ENCODE measurements at regions not wholly inside any gene's neighbourhood (a gene's known extent, or its start where the extent isn't known, plus 50 kb on each side); places are given as distances from the start of the nearest gene placed in this dataset.

DNA sequence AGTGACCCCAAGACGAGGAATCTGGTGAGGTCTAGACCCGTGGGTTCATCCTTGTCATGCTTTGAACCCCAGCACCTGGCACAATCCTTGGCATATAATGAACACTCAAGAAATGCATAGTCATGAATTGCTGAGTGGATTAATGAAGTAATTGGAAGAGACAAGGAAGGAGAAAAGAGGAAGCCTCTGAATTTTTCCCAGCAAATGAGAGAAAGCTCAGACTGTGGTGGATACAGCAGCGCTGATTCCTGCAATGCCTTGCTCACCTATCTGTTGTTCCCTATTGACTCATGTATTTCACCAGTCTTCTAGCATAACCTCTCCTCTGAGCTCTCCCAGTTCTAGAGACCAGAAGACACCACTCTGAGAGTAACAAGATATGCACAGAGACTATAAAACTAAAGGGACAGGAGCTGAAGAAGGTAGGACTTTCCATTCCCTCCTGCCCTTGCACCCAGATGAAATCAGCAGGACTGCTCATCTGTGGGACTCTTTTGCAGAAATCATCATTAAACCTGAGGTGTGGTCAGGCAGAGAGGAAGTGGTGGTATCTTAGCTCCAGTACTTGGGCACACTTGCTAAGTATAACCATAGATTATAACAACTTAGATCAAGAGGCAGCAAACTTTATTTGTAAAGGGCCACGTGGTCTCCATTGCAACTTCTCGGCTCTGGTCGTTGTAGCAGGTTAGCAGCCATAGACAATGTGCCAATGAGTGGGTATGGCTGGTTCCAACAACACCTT, 102.8 kb downstream of the MAF start:
- DNase-seq (ENCODE audit: low read depth): no peak

DNA sequence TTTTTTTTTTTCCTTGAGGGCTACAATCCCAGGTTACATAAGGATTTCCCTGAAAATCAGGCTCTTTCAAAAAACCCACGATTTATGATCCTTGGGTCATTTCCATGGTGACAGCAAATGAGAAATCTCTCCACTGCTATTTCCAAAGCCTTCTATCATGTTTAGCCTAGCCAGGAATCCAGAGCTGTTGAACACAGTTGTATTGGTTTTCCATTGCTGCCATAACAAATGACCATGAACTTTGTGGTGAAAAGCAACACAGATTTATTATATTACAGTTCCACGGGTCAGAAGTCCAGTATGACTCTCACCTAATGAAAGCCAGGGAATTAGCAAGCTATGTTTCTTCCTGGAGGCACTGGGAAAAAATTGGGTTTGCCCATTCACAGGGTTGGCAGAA, 106.6 kb downstream of the MAF start:
- no peak for DNase-seq (ENCODE audit: low read depth)

DNA sequence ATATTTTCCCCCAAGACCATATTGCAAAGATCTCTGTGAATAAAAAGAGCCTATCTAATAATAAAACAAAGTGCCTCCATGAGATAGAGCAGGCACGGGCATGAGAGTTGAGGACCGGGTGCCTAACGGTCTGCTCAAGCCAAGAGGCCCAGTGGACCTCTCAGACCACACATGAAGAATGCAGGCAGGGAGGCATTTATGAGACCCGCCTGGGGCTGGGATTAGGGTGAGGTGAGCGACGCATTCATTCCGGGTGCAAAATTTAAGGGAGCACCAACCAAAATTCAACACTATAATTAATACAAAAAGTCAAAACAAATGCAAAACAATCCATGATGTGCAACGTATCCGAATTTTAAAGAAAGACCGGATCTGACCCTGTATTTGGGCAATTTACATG, 108.5 kb downstream of the MAF start:
- no peak for DNase-seq (ENCODE audit: low read depth)

DNA sequence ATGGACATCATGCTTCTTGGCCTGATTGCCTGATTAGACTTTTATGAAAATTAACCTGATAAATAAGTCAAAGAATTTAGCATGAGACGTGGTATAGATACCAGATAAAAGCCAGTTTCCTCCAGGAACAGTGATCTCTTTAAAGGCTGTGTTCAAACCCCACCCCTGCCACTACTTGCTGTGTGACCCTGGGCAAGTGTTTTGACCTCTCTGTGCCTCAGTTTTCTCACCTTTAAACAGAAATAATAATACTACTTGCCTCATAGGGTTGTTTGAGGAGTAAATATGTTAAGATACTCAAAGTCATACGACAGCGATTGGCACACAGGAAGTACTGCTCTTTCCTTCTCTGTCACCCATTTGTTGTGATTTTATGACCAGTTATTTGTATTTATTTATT, 115.5 kb downstream of the MAF start:
- no peak for DNase-seq (ENCODE audit: low read depth)

DNA sequence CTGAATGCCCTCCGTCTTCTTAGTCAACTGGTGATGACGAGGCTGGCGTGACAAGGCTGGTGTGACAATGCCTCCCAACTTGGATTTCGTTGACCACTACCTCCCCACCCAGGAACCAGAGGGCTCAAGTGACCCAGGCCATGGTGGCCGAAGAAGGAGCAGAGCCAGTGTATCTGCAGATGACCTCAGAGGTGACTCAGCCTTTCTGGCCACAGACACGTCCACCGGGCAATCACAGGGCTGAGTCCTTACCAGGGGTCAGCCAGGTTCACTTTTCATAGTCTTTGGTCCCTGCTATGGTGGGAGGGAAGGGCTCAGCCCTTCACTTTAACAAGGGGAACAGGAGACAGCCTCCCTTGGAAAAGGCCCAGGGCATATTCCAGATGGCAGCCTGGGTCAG, 116.3 kb downstream of the MAF start:
- DNase-seq (ENCODE audit: low read depth): no peak

DNA sequence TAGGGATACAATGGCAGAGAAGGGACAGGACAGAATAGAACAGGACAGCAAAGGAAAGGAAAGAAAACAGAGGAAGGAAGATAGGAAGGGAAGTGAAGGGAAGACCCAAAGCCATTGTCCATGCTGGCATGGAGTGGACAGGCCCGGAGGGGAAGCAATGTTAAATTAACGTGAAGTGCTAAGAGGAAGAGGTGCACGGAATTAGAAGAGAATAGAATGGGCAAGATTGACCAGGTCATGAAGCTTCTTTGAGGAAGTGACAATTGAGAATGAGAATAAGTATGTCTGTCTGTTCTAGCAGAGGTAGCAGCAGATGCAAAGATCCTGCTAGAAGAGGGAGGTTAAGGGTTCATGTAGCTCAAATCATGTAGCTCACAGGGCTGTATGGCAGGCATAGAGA, 117.2 kb downstream of the MAF start:
- DNase-seq (ENCODE audit: low read depth): no peak

DNA sequence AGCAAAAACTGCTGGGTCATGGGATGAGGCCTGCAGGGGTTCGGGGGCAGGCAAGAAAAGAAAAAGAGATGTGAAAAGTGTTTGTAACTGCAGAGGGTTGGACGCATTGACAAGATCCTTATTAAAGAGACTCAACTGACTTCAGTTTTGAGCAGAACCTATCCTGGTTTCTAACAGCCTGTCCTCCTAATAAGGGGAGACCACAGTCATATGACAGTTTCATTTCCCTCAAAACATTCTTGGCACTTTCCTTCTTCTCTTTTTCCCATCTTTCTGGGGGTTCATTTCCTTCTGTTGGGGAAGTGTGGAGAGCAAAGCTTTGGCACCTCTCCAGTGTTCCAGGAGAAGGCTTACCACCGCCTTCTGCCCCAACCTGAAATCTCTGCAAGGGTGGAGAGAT, 118.5 kb downstream of the MAF start:
- DNase-seq (ENCODE audit: low read depth): no peak

DNA sequence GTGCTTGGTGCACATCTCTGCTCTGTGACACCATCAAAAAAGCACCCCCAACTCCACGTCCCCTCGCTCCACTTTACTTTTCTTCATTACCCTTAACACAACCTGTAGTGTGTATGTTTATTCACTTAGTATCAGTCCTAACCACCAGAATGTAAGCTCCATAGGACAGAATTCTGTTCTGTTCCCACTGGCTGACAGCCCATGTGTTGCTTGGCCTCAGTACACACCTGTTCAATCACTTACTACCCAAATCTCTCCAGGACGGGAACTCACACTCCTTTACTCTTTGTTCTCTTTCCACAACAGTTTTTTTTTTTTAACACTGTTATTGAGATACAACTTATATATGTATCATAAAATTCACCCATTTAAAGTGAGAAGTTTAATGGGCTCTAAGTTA, 119.6 kb downstream of the MAF start:
- no peak for DNase-seq (ENCODE audit: low read depth)

DNA sequence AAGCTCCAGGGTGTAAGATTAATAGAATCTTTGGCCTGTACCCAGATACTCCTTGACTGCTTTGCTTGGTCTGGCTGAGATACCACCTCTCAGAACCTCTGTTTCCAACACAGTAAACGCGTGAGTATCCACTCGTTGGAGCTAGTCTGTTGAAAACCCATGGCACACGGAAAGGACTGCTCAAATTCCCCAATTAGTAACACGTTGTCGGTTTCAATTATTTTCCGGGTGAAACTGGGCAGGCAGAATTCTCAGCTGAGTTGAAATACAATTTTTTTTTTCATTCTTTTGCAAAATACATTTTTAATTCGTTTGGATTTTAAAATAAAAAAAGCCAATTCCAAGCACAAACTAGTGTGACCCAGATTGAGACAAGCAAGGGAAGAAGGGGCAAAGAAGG, 120.5 kb downstream of the MAF start:
- no peak for DNase-seq (ENCODE audit: low read depth)

DNA sequence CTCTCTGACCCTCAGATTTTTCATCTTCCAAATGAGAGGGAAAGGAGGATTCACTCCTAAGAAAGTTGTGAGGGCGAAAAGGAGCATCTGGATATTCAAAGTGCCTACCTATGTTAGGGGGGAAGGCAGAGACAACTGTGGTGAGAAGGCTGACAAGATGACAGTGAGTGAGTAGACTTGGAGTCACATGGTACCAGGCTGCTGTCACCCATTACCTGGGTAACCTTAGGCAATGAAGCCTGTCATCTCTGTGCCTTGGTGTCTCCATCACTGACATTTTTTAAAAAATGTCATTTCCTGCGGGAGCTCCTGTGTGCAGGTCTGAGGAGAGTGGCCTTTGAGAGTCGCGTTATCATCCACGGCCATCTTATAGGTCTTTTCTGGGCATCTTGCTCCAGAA, 124.0 kb downstream of the MAF start:
- no peak for DNase-seq (ENCODE audit: low read depth)

DNA sequence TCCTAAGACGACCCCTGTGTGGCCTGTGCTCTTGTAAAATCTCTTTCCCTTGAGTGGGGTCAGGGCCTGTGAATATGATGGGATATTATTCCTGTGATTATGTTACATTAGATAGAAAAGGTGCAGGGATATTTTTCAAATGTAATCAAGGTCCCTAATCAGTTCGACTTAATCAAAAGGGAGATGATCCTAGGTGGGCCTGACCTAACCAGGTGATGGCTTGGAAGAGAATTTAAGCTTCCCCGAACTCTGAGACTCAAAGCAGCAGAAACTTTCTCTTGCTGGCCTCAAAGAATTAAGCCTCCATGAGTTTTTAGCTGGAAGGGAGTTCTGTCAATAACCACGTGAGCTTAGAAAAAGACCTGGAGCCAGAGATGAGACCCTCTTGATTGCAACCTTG, 124.7 kb downstream of the MAF start:
- DNase-seq (ENCODE audit: low read depth): no peak

DNA sequence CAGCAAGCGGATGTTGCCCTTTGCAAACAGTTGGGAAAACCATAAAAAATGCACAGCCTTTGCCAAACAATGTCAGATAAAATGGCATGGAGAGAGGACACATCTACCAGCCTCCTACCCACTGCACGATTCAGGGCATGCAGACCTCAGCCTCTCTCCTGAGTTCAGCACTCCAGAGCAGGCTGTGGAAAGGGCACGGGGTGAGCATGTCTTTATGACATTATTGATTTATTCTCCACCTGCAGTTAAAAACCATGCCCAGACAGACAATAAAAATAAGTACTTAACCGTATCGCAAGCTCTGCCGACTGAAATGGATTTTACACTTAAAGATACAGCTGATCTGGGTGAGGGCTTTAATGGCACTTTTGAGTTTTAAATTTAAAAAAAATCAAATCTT, 127.1 kb downstream of the MAF start:
- DNase-seq (ENCODE audit: low read depth): no peak

DNA sequence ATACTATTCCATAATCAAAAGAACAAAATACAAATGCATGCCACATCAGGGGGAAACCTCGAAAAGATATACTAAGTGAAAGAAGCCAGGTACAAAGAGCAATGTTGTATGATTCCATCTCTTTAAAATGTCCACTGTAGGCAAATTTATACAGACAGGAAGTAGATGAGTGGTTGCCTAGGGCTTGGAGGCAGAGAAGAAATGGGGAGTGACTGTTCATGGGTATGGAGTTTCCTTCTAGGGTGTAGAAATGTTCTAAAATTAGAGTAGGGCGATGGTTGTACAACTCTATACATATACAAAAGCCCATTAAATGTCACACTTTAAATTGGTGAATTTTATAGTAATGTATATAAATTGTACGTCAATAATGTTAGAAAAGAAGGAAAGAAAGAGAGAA, 128.1 kb downstream of the MAF start:
- DNase-seq (ENCODE audit: low read depth): no peak

DNA sequence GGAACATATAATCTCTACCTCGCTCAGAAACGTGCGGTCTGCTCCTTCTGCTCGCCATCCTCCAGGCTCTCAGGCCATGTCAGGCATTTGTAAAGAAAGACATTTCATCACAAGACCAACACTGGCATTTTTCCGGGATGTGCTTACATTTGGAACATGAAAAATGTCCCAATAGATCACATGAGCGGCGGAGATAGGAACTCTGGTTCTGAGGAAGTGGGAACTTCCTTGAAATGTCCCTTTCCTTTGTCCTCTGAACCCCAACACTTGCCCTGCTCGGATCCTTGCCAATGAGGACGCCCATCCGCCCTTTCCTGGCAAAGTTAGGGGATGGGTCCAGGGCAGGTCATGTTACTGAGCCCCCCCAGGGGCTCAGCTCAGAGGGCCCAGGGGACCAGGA, 130.5 kb downstream of the MAF start:
- DNase-seq (ENCODE audit: low read depth): no peak

DNA sequence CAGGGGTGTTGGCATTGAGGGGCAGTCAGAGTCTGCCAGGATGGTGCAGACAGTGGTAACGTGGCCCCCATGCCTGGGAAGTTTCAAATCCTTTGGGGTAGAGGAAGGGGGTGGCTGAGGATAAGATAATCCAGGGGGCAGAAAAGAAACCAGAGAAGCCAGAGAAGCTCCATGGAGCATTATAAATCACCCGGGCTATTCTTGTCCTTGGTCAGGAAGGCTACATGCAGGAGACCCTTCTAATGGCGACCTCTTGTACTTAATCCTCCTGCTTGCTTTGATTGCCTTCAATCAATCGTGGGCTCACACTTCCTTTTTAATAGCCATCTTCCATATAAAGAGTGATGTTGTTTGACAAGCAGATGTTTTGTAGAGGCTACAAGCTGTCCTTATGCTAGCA, 131.9 kb downstream of the MAF start:
- no peak for DNase-seq (ENCODE audit: low read depth)

DNA sequence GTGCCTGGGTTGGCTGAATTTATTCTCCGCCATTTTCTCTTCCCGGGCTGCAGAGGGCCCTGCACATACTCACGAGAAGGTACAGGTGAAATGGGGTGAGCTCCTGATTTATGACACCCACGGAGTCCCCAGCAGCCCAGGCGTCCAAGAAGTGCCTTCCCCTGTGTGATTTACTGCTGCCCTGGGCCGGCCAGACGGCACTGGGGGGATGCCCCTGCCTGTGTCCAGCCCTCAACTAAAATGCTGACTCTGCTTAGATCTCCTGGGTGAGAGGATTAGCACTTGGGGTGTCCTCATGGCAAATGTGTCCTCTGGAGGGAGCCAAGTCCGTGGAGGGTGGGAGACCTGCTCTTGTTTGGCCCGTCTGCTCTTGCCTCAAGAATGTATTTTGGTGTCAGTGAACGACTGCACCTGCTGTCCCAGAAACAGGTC, 132.4 kb downstream of the MAF start:
- DNase-seq (ENCODE audit: low read depth): no peak

DNA sequence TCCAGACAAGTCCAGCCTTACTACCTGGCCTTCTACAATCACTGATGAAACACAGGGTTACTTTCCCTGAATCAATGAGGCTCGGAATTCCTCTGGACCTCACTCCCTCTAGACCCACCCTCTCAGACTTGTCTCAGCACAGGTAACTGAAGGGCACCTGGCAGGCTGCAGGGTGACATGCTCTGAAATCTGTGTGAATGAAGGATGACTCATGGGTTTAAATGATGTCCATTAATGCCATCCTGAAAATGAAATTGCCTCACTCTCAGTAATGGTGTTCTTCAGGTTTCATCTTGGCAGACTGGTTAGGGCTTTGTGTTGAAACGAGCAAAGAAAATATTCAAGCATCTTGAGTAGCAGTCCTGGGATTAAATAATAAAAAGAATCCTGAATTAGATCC, 134.4 kb downstream of the MAF start:
- no peak for DNase-seq (ENCODE audit: low read depth)

DNA sequence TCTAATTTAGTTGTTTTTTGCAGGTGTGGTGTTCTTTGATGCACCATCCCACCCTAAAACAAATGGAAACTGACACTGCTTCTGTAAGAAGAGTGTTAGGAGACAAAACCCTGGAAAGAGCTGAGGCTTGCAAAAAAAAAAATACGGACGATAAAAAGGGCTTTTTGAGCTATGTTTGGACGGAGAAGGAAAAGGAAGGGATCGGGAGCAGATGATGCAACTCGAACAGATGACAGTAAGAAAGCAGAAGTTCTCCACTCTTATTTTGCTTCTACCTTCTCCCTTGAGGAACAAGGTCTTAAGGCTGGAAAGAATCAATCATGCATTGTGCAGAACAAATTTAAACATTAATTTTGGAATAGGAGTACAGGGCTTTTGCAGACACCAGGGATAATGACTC, 136.7 kb downstream of the MAF start:
- DNase-seq (ENCODE audit: low read depth): no peak

DNA sequence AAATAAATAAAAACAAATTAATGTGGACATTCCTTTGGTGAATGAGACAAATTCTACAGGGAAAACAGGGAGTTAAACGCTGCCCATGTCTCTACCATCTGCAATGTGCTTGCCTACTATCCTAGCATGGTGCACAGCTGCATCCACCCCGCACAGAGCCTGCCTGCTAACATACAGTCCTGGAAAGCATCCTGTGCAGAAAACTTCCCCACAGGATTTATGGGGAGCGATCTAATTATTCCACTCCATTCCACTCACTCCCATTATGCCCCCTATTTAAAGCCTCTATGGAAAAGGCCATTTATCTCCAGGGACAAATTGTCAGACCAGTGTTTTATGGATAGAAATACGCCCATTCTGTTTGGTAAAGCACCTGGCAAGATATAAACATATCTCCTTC, 144.5 kb downstream of the MAF start:
- no peak for DNase-seq (ENCODE audit: low read depth)

DNA sequence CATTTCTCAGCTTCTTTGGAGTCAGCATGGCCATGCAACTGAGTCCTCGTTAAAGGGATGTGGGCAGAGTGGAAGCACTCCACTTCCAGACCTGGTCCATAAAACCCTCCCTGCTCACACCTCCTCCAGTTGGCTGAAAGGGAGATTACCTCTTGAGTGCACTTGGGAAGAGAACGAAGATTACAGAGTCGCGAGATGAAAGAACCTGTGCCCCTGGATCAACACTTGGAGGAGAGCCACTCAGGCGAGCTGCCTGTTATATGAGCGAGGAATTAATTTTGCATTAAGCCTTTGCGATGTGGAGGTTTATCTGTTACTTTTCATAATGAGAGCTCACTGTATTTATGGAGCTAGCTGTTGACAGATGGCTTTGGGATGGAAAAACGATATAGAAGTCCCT, 147.9 kb downstream of the MAF start:
- no peak for DNase-seq (ENCODE audit: low read depth)

DNA sequence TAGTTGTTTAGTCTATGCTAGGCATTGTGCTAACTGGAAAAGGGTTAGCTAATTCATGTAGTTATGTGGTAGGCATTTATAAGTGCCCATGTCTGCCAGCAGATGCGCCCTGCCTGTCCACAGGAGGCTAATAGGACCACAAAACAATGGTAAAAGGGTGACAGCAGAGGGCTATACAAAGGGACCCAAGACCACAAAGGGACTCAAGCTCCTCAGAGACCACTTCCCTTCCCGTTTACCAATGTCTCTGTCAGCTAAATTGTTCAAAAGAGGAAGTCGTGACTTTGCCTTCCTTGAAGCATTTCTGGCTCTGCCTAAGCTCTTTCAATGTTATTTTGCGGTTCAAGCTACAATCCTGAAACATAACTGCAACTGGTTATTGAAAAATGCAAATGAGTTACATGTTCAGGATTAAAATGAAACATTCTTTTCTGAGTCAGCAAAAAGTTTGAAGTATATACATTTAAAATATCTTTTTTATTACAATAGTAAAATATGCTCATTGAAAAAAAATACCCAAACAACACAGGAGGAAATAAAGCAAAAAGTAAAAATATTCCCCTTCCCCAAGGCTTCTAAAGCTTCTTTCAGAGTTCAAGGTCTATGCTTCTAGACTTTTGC, 149.2 kb downstream of the MAF start:
- DNase-seq (ENCODE audit: low read depth): no peak

DNA sequence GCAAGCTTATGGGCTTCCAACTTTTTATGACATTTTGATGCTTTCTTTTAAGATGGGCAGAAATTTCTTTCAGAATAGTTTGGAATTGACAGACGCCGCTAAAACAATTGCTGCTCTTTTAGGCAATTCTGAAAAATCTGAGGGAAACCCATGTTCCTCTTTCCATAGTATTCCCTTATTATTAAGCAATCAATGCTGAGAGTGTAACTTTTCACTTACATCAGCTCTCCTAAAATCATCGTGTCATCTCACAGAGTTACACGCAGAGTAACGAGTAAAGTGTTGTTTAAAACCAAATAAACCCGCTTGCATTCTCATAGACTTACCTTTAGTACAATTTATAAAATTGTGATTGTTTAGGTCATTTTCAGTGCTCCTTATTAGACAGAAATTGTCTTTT, 150.6 kb downstream of the MAF start:
- DNase-seq (ENCODE audit: low read depth): no peak

DNA sequence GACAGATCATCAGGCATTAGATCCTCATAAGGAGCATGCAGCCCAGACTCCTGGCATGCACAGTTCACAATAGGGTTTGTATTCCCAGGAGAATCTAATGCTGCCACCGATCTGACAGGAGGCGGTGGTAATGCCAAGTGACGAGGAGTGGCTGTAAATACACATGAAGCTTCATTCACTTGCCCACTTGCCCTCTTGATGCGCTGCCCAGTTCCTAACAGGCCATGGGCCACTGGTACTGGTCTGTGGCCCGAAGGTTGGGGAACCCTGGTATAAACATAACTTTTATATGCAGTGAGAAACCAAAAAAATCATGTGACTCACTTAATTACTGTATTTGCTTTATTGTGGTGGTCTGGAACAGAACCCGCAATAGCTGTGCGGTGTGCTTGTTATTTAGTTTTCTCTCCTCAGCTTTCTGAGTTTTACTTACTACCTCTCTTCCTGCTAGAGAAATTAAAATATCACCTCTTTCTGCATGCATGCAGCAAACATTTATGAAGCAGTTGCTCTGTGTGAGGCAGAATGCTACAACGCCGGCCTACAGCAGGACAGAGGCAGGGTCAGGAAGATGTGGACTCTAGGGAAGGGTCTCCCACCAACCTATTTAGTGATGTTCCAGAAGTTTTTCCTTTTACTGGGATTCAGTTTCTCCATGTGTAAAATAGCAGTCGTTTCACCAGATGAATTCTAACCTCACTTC, 151.3 kb downstream of the MAF start:
- DNase-seq (ENCODE audit: low read depth): no peak

DNA sequence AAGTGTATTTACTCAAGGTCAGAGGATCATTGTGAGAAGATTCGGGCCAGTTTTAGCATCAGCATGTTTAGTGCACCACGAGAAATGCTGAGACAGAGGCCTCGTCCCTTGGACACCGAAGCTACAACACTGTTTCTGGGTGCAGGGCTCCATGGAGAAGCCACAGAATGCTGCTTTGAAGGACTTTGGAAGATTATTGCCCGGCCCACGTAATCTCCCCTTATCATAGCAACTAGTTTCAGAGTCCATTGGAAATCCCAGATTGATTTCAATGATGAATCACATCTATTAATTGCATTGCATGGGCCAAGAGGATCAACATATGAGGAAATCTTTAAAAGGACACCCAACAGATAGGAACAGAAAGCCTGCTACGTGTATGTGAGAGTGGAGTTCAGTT, 156.0 kb downstream of the MAF start:
- DNase-seq (ENCODE audit: low read depth): no peak
